RWPE2 (cell line): ENCODE measurements at regions not wholly inside any gene's neighbourhood (a gene's known extent, or its start where the extent isn't known, plus 50 kb on each side); places are given as distances from the start of the nearest gene placed in this dataset.
A peak's percentile ranks its signal among the peaks of the same experiment; 100 is the strongest.

Source experiments
- ATAC-seq: fragments of 200-7000 bp; cut with Tn5 transposase; 3 replicates; pipeline ENCODE4 v1.9.1; 2021; ENCODE audit warnings: low read depth
- DNase-seq: peaks from one replicate; pipeline ENCODE4 v3.0.0-alpha.2; 2020; ENCODE audit warnings: low spot score
- H3K27ac ChIP-seq: fragments of 450-650 bp; 2 replicates; pipeline ENCODE4 v1.5.1; 2017; ENCODE audit warnings: mild to moderate bottlenecking; ENCODE audit not compliant: poor library complexity, severe bottlenecking
- H3K27me3 ChIP-seq: fragments of 250-450 bp; sonication (Bioruptor Pico); 2 replicates; pipeline ENCODE4 v1.5.1; 2021; ENCODE audit warnings: mild to moderate bottlenecking, moderate library complexity; ENCODE audit not compliant: insufficient read depth, poor library complexity, severe bottlenecking
- H3K36me3 ChIP-seq: fragments of 250-450 bp; sonication (Bioruptor Pico); 2 replicates; pipeline ENCODE4 v1.5.1; 2020; ENCODE audit warnings: low read depth, mild to moderate bottlenecking, moderate library complexity
- H3K4me1 ChIP-seq: fragments of 250-450 bp; sonication (Bioruptor Pico); 2 replicates; pipeline ENCODE4 v1.5.1; 2021; ENCODE audit warnings: mild to moderate bottlenecking, moderate library complexity; ENCODE audit not compliant: insufficient read depth, poor library complexity, severe bottlenecking
- H3K4me3 ChIP-seq: fragments of 250-450 bp; sonication (Bioruptor Pico); 2 replicates; pipeline ENCODE4 v1.5.1; 2021; ENCODE audit warnings: mild to moderate bottlenecking, moderate library complexity; ENCODE audit not compliant: severe bottlenecking
- H3K9me3 ChIP-seq: fragments of 250-450 bp; sonication (Bioruptor Pico); 2 replicates; pipeline ENCODE4 v1.5.1; 2021; ENCODE audit warnings: mild to moderate bottlenecking, moderate library complexity; ENCODE audit not compliant: severe bottlenecking
- CTCF ChIP-seq: fragments of 450-650 bp; IDR thresholded peaks from one replicate; pipeline ENCODE4 v1.5.1; 2017; ENCODE audit warnings: mild to moderate bottlenecking, moderate library complexity; ENCODE audit not compliant: poor library complexity, severe bottlenecking

DNA sequence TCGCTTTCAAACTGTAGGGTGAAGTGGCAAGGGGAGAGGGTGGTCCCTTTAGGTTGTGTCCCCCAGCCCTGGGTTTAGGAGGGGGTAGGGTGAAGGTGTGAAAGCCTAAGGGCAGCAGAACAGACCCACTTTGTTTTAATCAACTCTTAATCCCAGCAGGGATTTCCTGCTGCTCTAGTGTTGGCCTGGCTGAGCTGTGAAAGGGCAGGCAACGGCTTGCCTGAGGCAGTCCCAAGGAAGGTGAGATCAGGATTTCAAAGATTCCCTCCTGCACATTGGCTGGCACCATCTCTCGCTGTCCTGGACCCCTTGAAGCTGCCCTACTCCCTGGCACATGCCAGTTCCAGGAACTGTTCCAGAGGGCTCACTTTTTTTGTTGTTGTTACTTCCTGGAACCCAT, 221.3 kb downstream of the INSC start:
- no peak for TF ChIP-seq CTCF
- H3K9me3 ChIP-seq = no peaks in the 10 kb centered on the region
- H3K4me1 ChIP-seq = no peaks in the 10 kb centered on the region
- H3K36me3 ChIP-seq = no peaks in the 10 kb centered on the region
- DNase-seq = no peak
- H3K27ac ChIP-seq = no peak overlapping the region
- ATAC-seq = peak; percentile 41; the same call in 2 of the 3 replicates
- H3K4me3 ChIP-seq = no peak overlapping the region
- H3K27me3 ChIP-seq = peaks cover 3% of the 10 kb centered on the region

DNA sequence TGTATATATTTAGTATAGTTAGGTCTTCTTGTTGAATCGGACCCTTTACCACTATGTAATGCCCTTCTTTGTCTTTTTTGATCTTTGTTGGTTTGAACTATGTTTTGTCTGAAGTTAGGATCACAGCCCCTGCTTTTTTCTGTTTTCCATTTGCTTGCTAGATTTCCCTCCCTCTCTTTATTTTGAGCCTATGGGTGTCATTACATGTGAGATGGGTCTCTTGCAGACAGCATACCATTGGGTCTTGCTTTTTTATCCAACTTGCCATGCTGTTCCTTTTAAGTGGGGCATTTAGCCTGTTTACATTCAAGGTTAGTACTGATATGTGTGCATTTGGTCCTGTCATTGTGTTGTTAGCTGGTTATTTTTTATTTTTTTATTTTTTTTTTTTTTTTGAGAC, 224.6 kb downstream of the INSC start:
- DNase-seq (no peak), ATAC-seq (no peak)
- Histone ChIP-seq H3K27ac (no peak overlapping the region), H3K36me3 (no peaks in the 10 kb centered on the region), H3K4me1 (no peaks in the 10 kb centered on the region), H3K4me3 (no peak overlapping the region), H3K9me3 (no peaks in the 10 kb centered on the region), H3K27me3 (peaks cover 3% of the 10 kb centered on the region)
- TF ChIP-seq CTCF = no peak

DNA sequence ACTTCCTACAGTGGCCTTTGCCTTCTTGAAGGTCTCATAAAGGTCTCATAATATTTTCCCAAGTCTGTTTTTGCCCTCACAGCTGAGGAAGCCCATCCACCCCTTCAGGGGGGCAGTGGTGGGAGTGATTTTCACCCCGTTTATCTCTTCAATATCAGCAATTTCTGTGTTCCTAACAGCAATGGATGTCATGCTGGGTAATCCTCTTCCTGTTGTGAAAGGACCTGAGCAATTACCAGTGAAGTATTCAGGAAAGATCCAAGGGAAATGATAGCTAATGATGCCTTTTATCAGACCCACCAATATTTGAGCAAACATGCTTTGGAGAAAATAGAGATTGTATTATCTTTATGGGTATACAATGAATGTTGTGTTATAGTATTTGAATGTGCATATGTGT, 226.9 kb downstream of the INSC start:
- H3K4me3 ChIP-seq = no peak overlapping the region
- DNase-seq (no peak), ATAC-seq (no peak)
- H3K9me3 ChIP-seq = no peaks in the 10 kb centered on the region
- no peak overlapping the region for H3K27ac ChIP-seq
- H3K36me3 ChIP-seq = no peaks in the 10 kb centered on the region
- H3K4me1 ChIP-seq = no peaks in the 10 kb centered on the region
- H3K27me3 ChIP-seq = peaks cover 3% of the 10 kb centered on the region
- no peak for TF ChIP-seq CTCF

- H3K27me3 ChIP-seq = peaks cover 3% of the 10 kb centered on the region
- TF ChIP-seq CTCF = no peak
- no peak for DNase-seq
- no peaks in the 10 kb centered on the region for H3K4me1 ChIP-seq
- no peak overlapping the region for H3K4me3 ChIP-seq
- no peaks in the 10 kb centered on the region for H3K9me3 ChIP-seq
- no peaks in the 10 kb centered on the region for H3K36me3 ChIP-seq
- H3K27ac ChIP-seq = no peak overlapping the region
- no peak for ATAC-seq
These were observed 227.4 kb downstream of the INSC start for GRCh38 chr11:15342163-15342562.

GRCh38 chr11:15346907-15347306, 232.2 kb downstream of the INSC start:
- Histone ChIP-seq H3K27me3 (no peaks in the 10 kb centered on the region), H3K4me3 (no peak overlapping the region), H3K4me1 (no peaks in the 10 kb centered on the region), H3K9me3 (no peaks in the 10 kb centered on the region), H3K27ac (no peak overlapping the region), H3K36me3 (no peaks in the 10 kb centered on the region)
- no peak for TF ChIP-seq CTCF
- ATAC-seq = no peak
- DNase-seq = no peak
